SK-N-MC (cell line): ENCODE measurements at regions not wholly inside any gene's neighbourhood (a gene's known extent, or its start where the extent isn't known, plus 50 kb on each side); places are given as distances from the start of the nearest gene placed in this dataset.

Experiments used
- DNase-seq: peaks from one replicate; pipeline ENCODE4 v3.0.0-alpha.2; 2011; ENCODE audit warnings: low read depth, low spot score
- H3K27ac ChIP-seq: fragments of 200-600 bp; sonication (generic); 2 replicates; pipeline ENCODE4 v1.5.1; 2016; ENCODE audit warnings: mixed run types
- H3K36me3 ChIP-seq: fragments of 200-600 bp; sonication (generic); 2 replicates; pipeline ENCODE4 v1.6.1; 2017; ENCODE audit warnings: antibody characterized with exemption, low read length, mixed read lengths; ENCODE audit not compliant: insufficient read depth
- H3K4me3 ChIP-seq: fragments of 200-600 bp; sonication (generic); 2 replicates; pipeline ENCODE4 v1.5.1; 2016
- H3K9ac ChIP-seq: fragments of 200-600 bp; sonication (generic); 2 replicates; pipeline ENCODE4 v1.8.0; 2017; ENCODE audit warnings: mixed run types, mixed read lengths; ENCODE audit not compliant: insufficient read length
- H3K9me3 ChIP-seq: fragments of 200-600 bp; sonication (generic); 2 replicates; pipeline ENCODE4 v1.6.1; 2017; ENCODE audit warnings: low read depth, mild to moderate bottlenecking, antibody characterized with exemption, low read length, moderate library complexity, mixed read lengths
- EZH2 ChIP-seq: fragments of 200-600 bp; sonication (generic); IDR thresholded peaks from one replicate; pipeline ENCODE4 v1.6.1; 2017; ENCODE audit warnings: antibody characterized with exemption
- FOXP2 ChIP-seq: optimal IDR thresholded peaks from 2 replicates; pipeline ENCODE3; 2011; ENCODE audit warnings: mild to moderate bottlenecking, moderate library complexity; ENCODE audit not compliant: insufficient read depth; ENCODE audit errors: extremely low read length, control extremely low read depth
- POLR2AphosphoS5 ChIP-seq: IDR thresholded peaks from 2 replicates; pipeline ENCODE4 v1.6.1; 2012; ENCODE audit warnings: mild to moderate bottlenecking, low read depth, low read length, borderline replicate concordance

- Histone ChIP-seq H3K9ac (no peak overlapping the region), H3K4me3 (no peak overlapping the region), H3K27ac (no peak overlapping the region), H3K9me3 (no peaks in the 10 kb centered on the region), H3K36me3 (no peaks in the 10 kb centered on the region)
- TF ChIP-seq EZH2 (no peak), POLR2AphosphoS5 (no peak)
- DNase-seq: no peak
These were observed 1548.4 kb upstream of the TMEFF2 start for GRCh38 chr2:193743089-193743488.

GRCh38 chr2:193738892-193739291 lies 1544.2 kb upstream of the TMEFF2 start:
- no peaks in the 10 kb centered on the region for H3K9me3 ChIP-seq
- no peak for DNase-seq

DNA sequence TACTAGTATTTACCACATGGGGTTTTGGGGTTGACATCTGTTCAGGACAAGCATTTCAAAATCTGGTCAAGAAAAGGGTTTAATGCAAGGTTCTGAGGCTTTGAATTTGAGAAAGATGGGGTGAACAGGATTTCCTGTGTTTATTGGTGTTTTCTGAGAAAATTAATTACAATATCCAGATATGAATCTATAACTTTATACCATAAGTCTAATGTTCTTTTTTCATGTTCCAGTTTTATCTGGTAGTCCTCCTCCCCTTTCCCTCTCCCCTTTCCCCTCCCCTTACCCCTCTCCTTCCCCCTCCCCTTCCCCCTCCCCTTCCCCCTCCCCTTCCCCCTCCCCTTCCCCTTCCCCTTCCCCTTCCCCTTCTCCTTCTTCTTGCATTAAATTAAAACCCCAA lies 1518.2 kb upstream of the TMEFF2 start:
- no peaks in the 10 kb centered on the region for H3K36me3 ChIP-seq
- H3K9me3 ChIP-seq: no peaks in the 10 kb centered on the region
- no peak overlapping the region for H3K4me3 ChIP-seq
- DNase-seq: no peak
- TF ChIP-seq EZH2 (no peak), POLR2AphosphoS5 (no peak), FOXP2 (no peak)
- no peak overlapping the region for H3K27ac ChIP-seq
- no peak overlapping the region for H3K9ac ChIP-seq

More at GRCh38 chr2:193738892-193739291, 1544.2 kb upstream of the TMEFF2 start:
- TF ChIP-seq EZH2 (no peak), FOXP2 (no peak), POLR2AphosphoS5 (no peak)
- H3K9ac ChIP-seq: no peak overlapping the region
- no peak overlapping the region for H3K27ac ChIP-seq
- no peaks in the 10 kb centered on the region for H3K36me3 ChIP-seq
- no peak overlapping the region for H3K4me3 ChIP-seq

DNA sequence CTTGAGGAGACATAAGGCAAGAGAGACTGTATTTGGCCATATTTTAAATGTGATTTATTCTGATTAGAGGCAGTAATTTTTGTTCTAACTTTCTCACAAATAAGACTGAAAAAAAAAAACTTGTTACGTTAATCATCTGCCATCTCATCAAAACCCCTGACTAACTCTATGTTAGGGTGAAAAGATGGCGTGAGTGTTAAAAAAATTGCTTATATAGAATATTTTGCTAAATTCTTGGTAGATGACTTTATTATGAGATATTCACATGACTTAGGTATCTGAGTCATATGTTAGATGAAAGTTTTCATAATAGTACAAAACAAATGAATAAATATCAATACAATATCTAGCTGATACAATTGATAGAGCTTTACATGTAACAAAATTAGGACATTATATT lies 1508.7 kb upstream of the TMEFF2 start:
- H3K9me3 ChIP-seq: no peaks in the 10 kb centered on the region
- no peak for DNase-seq
- no peak overlapping the region for H3K4me3 ChIP-seq
- H3K9ac ChIP-seq: no peak overlapping the region
- H3K27ac ChIP-seq: no peak overlapping the region
- TF ChIP-seq FOXP2 (no peak), EZH2 (no peak), POLR2AphosphoS5 (no peak)
- H3K36me3 ChIP-seq: no peaks in the 10 kb centered on the region

DNA sequence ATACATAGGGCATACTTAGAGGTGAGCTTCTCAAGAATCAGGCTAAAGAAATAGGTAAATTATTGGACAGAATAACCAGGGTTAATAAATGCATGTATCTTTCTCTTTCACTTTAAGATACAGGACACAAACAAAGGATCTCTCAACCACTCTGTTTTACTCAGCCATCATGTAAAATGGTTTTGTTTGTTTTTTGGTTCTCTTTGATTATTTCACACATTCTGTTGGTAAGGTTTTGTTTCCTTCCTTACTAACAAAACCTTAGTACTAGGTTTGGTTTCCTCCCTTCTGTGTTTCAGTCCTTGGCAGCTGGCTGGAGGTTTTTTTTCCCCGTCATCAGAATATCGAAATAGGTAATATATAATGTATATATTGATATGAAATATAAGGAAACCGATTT lies 1506.8 kb upstream of the TMEFF2 start:
- Histone ChIP-seq H3K36me3 (no peaks in the 10 kb centered on the region), H3K9me3 (no peaks in the 10 kb centered on the region), H3K4me3 (no peak overlapping the region), H3K9ac (no peak overlapping the region), H3K27ac (no peak overlapping the region)
- no peak for DNase-seq
- TF ChIP-seq POLR2AphosphoS5 (no peak), EZH2 (no peak)

DNA sequence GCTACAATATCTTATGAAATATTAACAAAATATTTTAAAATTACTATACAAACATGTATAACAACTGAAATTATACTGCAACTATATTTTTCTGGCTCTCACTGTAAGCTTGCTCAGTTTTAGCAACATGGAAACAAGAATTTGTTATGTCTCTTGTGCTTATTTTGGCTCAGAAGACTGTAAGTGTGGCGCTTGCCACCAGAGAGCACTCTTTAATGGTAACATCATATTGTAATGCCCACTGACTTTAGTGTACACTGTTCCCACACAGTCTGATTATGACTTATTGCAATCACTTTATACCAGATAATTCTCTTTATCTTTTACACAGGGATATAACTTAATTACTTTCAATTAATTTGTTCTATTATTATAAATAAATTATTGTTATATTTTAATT lies 1500.6 kb upstream of the TMEFF2 start:
- TF ChIP-seq FOXP2: no peak
- TF ChIP-seq EZH2: no peak
- TF ChIP-seq POLR2AphosphoS5: no peak
- DNase-seq: no peak
- Histone ChIP-seq H3K9ac (no peak overlapping the region), H3K9me3 (no peaks in the 10 kb centered on the region), H3K36me3 (no peaks in the 10 kb centered on the region), H3K27ac (no peak overlapping the region), H3K4me3 (no peak overlapping the region)

DNA sequence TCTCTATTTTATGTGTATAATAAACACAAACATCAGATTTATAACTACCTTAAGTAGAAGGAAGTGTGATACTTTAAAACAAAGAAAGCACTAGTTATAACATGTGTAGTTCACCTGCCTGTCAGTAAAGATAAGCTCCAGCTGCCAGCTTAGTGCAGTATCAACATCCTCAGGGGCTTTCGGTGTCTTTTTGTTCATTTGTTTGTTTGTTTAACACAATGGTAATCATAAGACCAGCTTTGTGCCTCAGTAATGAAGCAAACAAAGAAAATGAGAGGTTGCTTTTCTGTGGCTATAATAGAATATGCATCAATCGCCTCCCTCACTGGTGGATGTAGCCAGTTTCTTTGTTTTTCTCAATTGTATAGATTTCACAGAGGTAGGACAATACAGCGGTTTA lies 1499.0 kb upstream of the TMEFF2 start:
- TF ChIP-seq POLR2AphosphoS5 (no peak), FOXP2 (no peak), EZH2 (no peak)
- no peaks in the 10 kb centered on the region for H3K9me3 ChIP-seq
- no peak overlapping the region for H3K27ac ChIP-seq
- H3K4me3 ChIP-seq: no peak overlapping the region
- H3K36me3 ChIP-seq: no peaks in the 10 kb centered on the region
- no peak for DNase-seq
- H3K9ac ChIP-seq: no peak overlapping the region

GRCh38 chr2:193690572-193690971 lies 1495.8 kb upstream of the TMEFF2 start:
- Histone ChIP-seq H3K27ac (no peak overlapping the region), H3K9me3 (no peaks in the 10 kb centered on the region), H3K36me3 (no peaks in the 10 kb centered on the region), H3K4me3 (no peak overlapping the region), H3K9ac (no peak overlapping the region)
- DNase-seq: no peak
- TF ChIP-seq EZH2 (no peak), POLR2AphosphoS5 (no peak), FOXP2 (no peak)

DNA sequence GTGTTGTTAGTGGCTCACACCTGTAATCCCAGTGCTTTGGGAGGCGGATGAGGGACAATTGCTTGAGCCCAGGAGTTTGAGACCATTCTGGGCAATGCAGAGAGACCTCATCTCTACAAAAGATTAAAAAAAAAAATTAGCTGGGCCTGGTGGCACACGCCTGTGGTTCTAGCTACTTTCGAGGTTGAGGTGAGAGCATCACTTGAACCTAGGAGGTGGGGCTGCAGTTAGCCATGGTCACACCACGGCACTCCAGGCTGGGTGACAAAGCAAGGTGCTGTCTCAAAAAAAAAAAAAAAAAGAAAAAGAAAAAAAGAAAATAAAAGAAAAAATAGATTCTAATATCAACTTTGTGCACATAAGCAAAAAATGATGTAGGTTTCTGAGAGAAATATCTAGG lies 1492.5 kb upstream of the TMEFF2 start:
- Histone ChIP-seq H3K36me3 (no peaks in the 10 kb centered on the region), H3K9me3 (no peaks in the 10 kb centered on the region), H3K27ac (no peak overlapping the region), H3K9ac (no peak overlapping the region), H3K4me3 (no peak overlapping the region)
- TF ChIP-seq EZH2: no peak
- no peak for TF ChIP-seq FOXP2
- no peak for TF ChIP-seq POLR2AphosphoS5
- no peak for DNase-seq
